RPMI7951 (cell line): ENCODE measurements at regions not wholly inside any gene's neighbourhood (a gene's known extent, or its start where the extent isn't known, plus 50 kb on each side); places are given as distances from the start of the nearest gene placed in this dataset.

Source experiments
- DNase-seq: peaks from one replicate; pipeline ENCODE4 v3.0.0-alpha.2; 2012; ENCODE audit warnings: low read depth

DNA sequence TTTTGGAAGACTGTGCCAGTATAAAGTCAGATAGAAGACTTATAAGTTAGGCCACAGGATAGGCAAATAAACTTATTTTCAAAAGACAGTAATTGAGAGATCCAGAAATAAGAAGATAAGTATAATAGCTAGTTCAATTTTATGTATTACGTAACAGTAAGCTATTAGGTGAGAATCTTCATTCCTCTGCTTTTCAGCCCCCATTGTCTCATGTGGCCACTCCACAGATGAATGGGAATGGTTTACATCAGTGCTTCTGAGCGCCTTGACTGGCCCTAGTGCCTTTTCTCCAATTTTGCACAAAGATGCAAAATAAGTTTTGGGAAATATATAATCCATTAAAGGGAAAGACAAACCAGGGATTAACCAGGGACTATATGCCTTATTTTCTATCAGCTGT lies 550.5 kb downstream of the MMUT start:
- DNase-seq, result no peak

DNA sequence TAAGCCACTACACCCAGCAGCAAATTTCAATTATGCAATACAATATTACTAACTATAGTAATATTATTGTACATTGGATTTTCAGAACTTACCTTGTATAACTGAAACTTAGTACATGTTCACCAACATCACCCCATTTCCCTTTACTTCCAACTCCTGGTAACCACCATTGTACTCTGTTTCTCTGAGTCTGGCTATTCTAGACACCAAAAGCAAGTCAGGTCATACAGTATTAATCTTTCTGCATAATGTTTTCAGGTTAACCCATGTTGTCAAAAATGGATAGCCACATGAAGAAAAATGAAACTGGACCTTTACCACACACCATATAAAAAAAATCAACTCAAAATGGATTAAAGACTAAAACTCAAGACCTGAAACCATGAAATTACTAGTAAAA lies 558.2 kb downstream of the MMUT start:
- DNase-seq, result no peak

DNA sequence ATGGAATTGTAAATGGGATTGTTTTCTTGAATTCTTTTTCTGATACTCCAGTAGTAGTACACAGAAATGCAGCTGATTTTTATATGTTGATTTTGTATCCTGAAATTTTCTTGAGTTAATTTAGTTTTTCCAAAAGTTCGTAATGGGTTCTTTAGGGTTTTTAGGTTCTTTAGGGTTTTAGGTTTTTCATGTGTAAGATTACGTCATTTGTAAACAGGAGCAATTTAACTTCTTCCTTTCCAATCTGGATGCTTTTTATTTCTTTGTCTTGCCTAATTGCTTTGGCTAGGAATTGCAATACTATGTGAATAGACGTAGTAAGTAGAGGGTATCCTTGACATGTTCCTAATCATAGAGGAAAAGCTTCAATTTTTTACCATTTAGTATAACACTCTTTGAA lies 568.6 kb downstream of the MMUT start:
- no peak for DNase-seq

DNA sequence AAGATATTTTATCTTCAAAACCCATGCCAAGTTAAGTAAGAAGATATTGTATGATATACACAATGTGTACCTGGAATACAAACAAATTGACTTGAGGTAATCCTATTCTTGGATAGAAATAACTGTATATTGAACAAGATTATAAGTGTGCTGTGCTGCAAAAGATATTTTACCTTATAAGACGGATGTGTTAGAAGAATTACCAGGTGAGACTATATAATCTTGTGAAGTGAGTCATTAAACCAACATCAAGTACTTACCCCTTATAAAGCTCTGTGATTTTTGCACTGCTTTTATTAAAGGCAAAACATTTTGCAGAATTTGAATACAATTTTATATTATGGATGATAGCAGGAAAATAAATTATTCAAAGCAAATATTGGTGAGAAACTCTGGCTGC lies 570.0 kb downstream of the MMUT start:
- no peak for DNase-seq

- no peak for DNase-seq
Observed at GRCh38 chr6:48891308-48891707, 571.7 kb downstream of the MMUT start.

- no peak for DNase-seq
Observed at GRCh38 chr6:48889429-48889828, 573.6 kb downstream of the MMUT start.

DNA sequence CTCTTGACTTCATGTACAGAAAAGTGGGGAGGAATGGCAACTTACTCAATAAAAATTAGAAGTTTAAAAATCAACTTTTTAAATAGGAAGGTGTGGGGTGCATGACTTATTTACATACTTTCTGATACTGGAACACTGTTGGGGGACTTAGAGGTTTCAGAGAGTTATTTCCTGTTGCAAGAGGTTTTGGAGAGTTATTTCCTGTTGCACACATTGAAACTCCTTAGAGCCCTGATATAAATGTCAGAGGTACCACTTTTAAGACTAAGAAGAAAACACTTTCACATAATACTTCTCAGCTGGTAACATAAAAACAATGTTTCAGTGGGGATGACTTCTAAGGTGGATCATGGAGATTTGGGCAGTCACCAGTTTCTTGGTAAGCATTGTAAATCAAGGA lies 579.9 kb downstream of the MMUT start:
- no peak for DNase-seq

DNA sequence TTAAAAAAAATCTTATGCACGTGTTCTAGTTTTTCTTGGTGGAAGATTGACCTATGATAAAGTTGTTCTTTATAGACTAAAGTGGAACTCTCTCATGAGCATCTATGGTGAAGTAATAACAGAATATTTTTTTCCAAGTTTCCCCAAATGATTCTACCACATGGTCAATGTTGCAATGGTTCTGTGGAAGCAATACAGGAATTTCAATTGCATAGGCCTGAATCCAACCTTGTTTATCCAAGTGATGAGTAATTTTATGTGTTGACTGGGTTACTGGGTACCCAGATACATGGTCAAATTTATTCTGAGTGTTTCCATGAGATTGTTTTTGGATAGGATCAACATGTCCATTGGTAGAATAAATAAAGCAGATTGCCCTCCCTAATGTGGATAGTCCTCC lies 581.5 kb downstream of the MMUT start:
- DNase-seq, result no peak

DNA sequence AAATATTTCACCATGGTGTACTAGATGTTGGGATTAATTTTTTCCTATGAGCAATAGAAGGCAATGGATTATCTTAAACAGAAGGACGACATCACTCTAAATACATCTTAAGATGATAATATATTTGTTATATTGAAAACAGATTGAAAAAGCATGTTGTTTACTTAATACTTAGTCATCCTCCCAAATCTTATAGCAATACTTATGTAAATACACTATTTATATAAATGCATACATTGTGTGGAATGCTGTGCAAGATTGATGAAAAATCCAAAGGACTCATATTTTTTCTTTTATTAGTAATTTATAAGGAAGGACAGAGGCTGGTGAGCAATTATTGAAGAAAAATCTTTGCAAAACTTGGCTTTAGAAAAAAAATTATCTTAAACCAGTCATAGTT lies 593.5 kb downstream of the MMUT start:
- no peak for DNase-seq

GRCh38 chr6:48866682-48867081 lies 596.4 kb downstream of the MMUT start:
- no peak for DNase-seq

GRCh38 chr6:48860175-48860574 lies 602.9 kb downstream of the MMUT start:
- no peak for DNase-seq

DNA sequence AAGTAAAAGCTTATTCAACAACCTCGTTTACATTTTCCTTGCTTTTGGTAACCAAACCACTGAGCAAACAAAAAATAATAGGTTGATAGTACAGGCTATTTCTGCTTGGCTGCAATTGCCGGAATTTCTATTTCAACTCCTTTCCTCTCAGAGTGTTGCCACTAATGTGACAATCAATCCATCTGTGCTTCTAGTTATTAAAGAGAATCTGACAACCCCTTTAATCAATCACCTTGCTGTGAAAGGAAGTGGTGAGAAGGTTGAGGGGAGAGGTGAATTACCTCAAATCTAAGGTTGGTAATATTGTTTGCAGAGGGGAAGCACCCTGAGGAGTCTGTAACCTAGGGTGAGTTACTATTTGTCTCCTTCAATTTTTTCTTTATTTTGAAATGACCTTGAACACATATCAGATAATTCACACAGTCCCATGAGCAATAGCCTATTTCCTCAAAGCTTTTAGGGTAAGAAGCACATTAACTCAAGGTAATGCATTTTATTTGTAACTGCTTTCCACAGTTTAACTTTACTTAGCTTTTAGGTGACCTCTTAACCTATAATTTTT lies 603.4 kb downstream of the MMUT start:
- no peak for DNase-seq

- no peak for DNase-seq
Observed at GRCh38 chr6:48845219-48845618, 617.8 kb downstream of the MMUT start.

GRCh38 chr6:48844696-48845095 lies 618.4 kb downstream of the MMUT start:
- DNase-seq, result peak; percentile 49

GRCh38 chr6:48840896-48841295 lies 622.2 kb downstream of the MMUT start:
- DNase-seq, result no peak

DNA sequence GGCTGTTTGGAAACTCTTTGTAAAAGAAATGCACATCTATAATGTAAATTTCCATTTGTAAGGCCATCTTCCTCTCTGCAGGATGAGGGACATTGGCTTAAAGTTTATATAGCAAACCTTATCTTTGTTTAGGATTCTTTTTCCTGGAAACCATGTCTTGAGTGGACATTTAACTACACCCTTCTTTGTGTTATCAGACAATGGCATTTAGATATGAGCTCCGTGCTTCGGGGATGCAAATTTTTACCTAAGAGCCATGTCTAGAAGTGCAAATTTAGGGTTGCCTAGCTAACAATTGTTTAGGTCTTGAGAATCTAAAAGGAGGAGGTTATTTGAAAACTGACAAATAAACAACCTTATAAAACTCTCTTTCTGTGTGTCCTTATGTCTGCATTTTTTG lies 623.8 kb downstream of the MMUT start:
- no peak for DNase-seq

GRCh38 chr6:48837744-48838143 lies 625.3 kb downstream of the MMUT start:
- DNase-seq, result no peak

- DNase-seq, result peak; percentile 62
Observed at GRCh38 chr6:48835421-48835958, 627.6 kb downstream of the MMUT start.

GRCh38 chr6:48834706-48835105 lies 628.3 kb downstream of the MMUT start:
- DNase-seq, result peak; percentile 45

DNA sequence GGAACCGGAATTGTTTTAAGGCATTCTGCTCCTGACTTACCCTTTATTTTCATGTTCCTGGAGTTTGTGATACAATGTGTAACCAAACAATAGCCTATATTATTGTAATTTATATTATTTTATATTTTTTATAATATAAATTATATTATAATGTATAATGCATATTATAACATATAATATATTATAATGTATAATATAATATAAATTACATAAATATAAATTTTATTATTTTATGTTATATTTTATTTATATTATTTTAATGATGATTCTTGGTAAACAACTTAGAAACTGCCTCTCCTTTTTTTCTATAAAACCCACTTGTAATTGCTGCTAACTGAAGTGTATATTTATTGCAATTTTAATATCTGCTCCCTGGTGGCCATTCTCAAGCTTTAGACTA lies 629.1 kb downstream of the MMUT start:
- DNase-seq, result no peak

- DNase-seq, result peak; percentile 99
Observed at GRCh38 chr6:48826901-48827701, 636.0 kb downstream of the MMUT start.

DNA sequence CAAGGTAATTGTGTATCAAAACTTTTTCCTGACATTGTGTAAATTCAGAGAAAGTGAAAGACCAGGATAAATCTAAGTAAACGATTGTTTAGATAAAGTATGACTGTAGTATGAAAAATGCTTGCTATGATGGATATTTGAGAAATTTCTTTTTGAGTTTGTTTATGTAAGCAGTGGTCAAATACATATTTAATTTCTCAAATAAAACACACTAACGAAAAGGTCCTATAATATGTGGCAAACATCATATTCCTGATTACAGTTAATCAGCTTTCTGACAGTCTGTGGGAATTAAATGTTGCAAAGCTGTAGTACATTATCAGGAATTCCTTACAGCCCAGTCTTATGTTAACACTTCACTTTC lies 636.9 kb downstream of the MMUT start:
- DNase-seq, result no peak

GRCh38 chr6:48825501-48826151 lies 637.4 kb downstream of the MMUT start:
- DNase-seq, result peak; percentile 53
